ENCODE measurements at regions not wholly inside any gene's neighbourhood (a gene's known extent, or its start where the extent isn't known, plus 50 kb on each side); places are given as distances from the start of the nearest gene placed in this dataset.

GRCh38 chr5:98096155-98096554 lies 677.3 kb upstream of the RGMB start:
- no peak for TF ChIP-seq CTCF (IDR thresholded peaks at IDR 0.05; ENCODE audit: low read depth, low read length, missing control alignments)
- DNase-seq (ENCODE audit: low read depth) = no peak
- H3K4me3 ChIP-seq (ENCODE audit: low read depth, low read length) = no peak overlapping the region

- DNase-seq (ENCODE audit: low read depth) = no peak
- no peak overlapping the region for H3K4me3 ChIP-seq (ENCODE audit: low read depth, low read length)
- TF ChIP-seq CTCF (IDR thresholded peaks at IDR 0.05; ENCODE audit: low read depth, low read length, missing control alignments) = no peak
These were observed 673.9 kb upstream of the RGMB start for GRCh38 chr5:98099448-98100105.

- H3K4me3 ChIP-seq (ENCODE audit: low read depth, low read length) = no peak overlapping the region
- TF ChIP-seq CTCF (IDR thresholded peaks at IDR 0.05; ENCODE audit: low read depth, low read length, missing control alignments) = no peak
- DNase-seq (ENCODE audit: low read depth) = no peak
These were observed 672.3 kb upstream of the RGMB start for GRCh38 chr5:98101131-98101530.

- no peak overlapping the region for H3K4me3 ChIP-seq (ENCODE audit: low read depth, low read length)
- no peak for TF ChIP-seq CTCF (IDR thresholded peaks at IDR 0.05; ENCODE audit: low read depth, low read length, missing control alignments)
- DNase-seq (ENCODE audit: low read depth) = no peak
These were observed 670.5 kb upstream of the RGMB start for GRCh38 chr5:98102936-98103335.

- no peak for TF ChIP-seq CTCF (IDR thresholded peaks at IDR 0.05; ENCODE audit: low read depth, low read length, missing control alignments)
- H3K4me3 ChIP-seq (ENCODE audit: low read depth, low read length) = no peak overlapping the region
- DNase-seq (ENCODE audit: low read depth) = no peak
These were observed 669.7 kb upstream of the RGMB start for GRCh38 chr5:98103807-98104206.

GRCh38 chr5:98104454-98105188 lies 668.8 kb upstream of the RGMB start:
- no peak overlapping the region for H3K4me3 ChIP-seq (ENCODE audit: low read depth, low read length)
- TF ChIP-seq CTCF (IDR thresholded peaks at IDR 0.05; ENCODE audit: low read depth, low read length, missing control alignments) = no peak
- no peak for DNase-seq (ENCODE audit: low read depth)

GRCh38 chr5:98105681-98106080 lies 667.8 kb upstream of the RGMB start:
- TF ChIP-seq CTCF (IDR thresholded peaks at IDR 0.05; ENCODE audit: low read depth, low read length, missing control alignments) = no peak
- no peak overlapping the region for H3K4me3 ChIP-seq (ENCODE audit: low read depth, low read length)
- DNase-seq (ENCODE audit: low read depth) = no peak

All from GM12864 (cell line).